ENCODE measurements at regions not wholly inside any gene's neighbourhood (a gene's known extent, or its start where the extent isn't known, plus 50 kb on each side); places are given as distances from the start of the nearest gene placed in this dataset.

GRCh38 chr5:6943197-6944112 lies 230.2 kb downstream of the TENT4A start:
- DNase-seq (ENCODE audit: low spot score), result no peak
- TF ChIP-seq CTCF (IDR thresholded peaks at IDR 0.05; ENCODE audit: extremely low read depth, missing control alignments), result no peak

GRCh38 chr5:6948562-6948961 lies 235.3 kb downstream of the TENT4A start:
- DNase-seq (ENCODE audit: low spot score), result no peak
- TF ChIP-seq CTCF (IDR thresholded peaks at IDR 0.05; ENCODE audit: extremely low read depth, missing control alignments), result no peak

DNA sequence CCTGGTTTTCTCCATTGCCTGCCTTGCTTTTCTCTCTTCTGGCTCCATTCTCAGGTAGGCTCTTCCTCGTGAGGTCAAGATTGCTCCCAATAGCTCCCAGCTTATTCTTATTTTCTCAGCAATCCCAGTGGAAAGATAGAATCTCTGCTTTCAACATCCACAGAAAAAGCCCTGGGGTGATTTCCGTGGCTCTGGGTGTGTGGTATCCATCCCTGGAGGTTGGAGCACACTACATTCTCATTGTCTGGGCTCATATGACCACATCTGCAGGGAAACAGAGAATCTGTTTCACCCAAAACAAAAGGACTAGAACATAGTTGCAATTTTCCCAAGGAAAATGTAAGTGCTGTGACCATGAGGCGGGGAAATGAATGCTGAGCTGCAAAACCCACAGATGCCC lies 236.0 kb downstream of the TENT4A start:
- no peak for TF ChIP-seq CTCF (IDR thresholded peaks at IDR 0.05; ENCODE audit: extremely low read depth, missing control alignments)
- DNase-seq (ENCODE audit: low spot score), result no peak

DNA sequence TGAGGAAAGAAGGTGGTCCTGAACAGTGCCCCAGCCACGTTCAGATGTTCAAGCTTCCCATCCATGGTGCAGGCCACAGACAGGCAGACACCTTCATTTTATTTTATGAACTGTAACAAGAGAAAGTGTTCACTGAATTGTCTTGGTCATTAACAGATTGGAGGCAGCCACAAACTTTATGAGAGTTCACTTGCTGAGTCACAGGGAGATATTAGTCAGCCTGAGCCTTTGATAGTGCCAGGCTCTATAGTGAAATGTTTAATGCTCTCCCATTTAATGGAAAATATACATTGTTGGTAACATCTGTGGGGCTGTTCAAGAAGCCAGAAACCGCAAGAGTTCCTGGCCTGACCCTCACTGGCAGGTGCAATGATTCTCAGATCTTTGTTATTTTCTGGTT lies 237.0 kb downstream of the TENT4A start:
- TF ChIP-seq CTCF (IDR thresholded peaks at IDR 0.05; ENCODE audit: extremely low read depth, missing control alignments), result no peak
- DNase-seq (ENCODE audit: low spot score), result no peak

- DNase-seq (ENCODE audit: low spot score), result no peak
These were observed 237.6 kb downstream of the TENT4A start for GRCh38 chr5:6950860-6951259.

DNA sequence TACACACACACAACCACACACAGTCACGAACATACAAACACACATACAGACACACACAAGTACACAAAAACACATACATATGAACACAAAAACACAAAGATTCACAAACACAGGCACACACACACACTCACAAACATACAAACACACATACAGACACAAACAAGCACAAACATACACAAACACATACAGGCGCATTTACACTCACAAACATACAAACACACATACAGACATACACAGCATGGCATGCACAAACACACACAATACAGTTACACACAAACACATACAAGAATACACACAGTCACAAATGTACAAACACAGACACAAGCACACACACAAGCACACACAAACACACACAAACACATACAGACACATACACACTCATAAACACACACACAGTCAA lies 247.9 kb downstream of the TENT4A start:
- no peak for DNase-seq (ENCODE audit: low spot score)

More at GRCh38 chr5:6950860-6951259, 237.6 kb downstream of the TENT4A start:
- no peak for TF ChIP-seq CTCF (IDR thresholded peaks at IDR 0.05; ENCODE audit: extremely low read depth, missing control alignments)

More for the DNA sequence above, 247.9 kb downstream of the TENT4A start:
- no peak for TF ChIP-seq CTCF (IDR thresholded peaks at IDR 0.05; ENCODE audit: extremely low read depth, missing control alignments)
